ENCODE measurements at regions not wholly inside any gene's neighbourhood (a gene's known extent, or its start where the extent isn't known, plus 50 kb on each side); places are given as distances from the start of the nearest gene placed in this dataset.

DNA sequence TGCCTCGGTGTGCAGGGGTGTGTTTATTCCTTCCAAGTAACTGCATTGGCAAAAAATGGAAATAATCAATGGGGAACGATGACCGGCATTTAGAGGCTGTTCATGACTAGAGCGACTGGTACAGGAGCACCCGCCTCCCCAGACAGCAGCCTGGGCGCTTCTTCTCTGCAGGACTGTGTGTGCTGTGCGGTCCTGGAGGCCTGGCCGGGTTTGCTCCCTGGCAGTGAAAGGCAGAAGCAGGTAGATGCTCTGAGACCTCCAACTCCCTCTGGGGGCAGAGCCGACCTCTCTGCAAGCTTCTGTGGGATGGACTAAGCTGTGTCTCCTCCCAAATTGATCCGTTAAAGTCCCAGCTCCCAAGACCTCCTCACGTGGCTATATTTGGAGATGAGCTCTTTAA lies 59.2 kb upstream of the ACTRT2 start:
- H3K4me1 ChIP-seq (ENCODE audit: control insufficient read depth in 2 of 2, insufficient read depth in 2 of 2, low read length in 2 of 2), result no peaks in the 10 kb centered on the region
- CTCF ChIA-PET, result no interaction called here
- no peaks in the 10 kb centered on the region for H4K20me1 ChIP-seq (ENCODE audit: control insufficient read depth, insufficient read depth, low read length, poor library complexity, severe bottlenecking)
- Mint-ChIP-seq H3K4me3 (no peak overlapping the region), H3K9me3 (ENCODE audit: insufficient read depth) (no peaks in the 10 kb centered on the region), H3K27ac (no peak overlapping the region), H3K4me1 (no peaks in the 10 kb centered on the region), H3K27me3 (no peaks in the 10 kb centered on the region)
- no peak overlapping the region for H3K27ac ChIP-seq (ENCODE audit: low read length in 2 of 2)
- no peak overlapping the region for H3K9ac ChIP-seq (ENCODE audit: low read length)
- H3K79me2 ChIP-seq (ENCODE audit: control insufficient read depth, insufficient read depth, low read length), result no peaks in the 10 kb centered on the region
- H3K4me2 ChIP-seq (replicated peaks; ENCODE audit: low read depth, low read length, poor library complexity, severe bottlenecking), result no peak overlapping the region
- H3K9me3 ChIP-seq (ENCODE audit: control extremely low read depth in 1 of 3, control insufficient read depth in 2 of 3, insufficient read depth in 1 of 3, low read length in 2 of 3), result peaks cover 0 to 23% (median 10%) of the 10 kb centered on the region in 3 donors
- no peaks in the 10 kb centered on the region for H3K36me3 ChIP-seq (replicated peaks in 1 of 2; ENCODE audit: control extremely low read depth in 1 of 2, control insufficient read depth in 1 of 2, extremely low read depth in 1 of 2, insufficient read depth in 2 of 2, low read length in 1 of 2)
- POLR2A ChIA-PET, result no interaction called here
- WGBS (ENCODE audit: insufficient coverage), result 93% methylated on average over 6 of the region's 11 CpGs
- H3K4me3 ChIP-seq (ENCODE audit: control extremely low read depth in 1 of 5, extremely low read depth in 1 of 5, insufficient read depth in 1 of 5, low read depth in 2 of 5, low read length in 4 of 5), result no peak overlapping the region
- H3K27me3 ChIP-seq (replicated peaks in 1 of 4; ENCODE audit: control extremely low read depth in 1 of 4, control insufficient read depth in 3 of 4, insufficient read depth in 4 of 4, low read length in 3 of 4), result no peaks in the 10 kb centered on the region
- TF ChIP-seq, protein P1, sequence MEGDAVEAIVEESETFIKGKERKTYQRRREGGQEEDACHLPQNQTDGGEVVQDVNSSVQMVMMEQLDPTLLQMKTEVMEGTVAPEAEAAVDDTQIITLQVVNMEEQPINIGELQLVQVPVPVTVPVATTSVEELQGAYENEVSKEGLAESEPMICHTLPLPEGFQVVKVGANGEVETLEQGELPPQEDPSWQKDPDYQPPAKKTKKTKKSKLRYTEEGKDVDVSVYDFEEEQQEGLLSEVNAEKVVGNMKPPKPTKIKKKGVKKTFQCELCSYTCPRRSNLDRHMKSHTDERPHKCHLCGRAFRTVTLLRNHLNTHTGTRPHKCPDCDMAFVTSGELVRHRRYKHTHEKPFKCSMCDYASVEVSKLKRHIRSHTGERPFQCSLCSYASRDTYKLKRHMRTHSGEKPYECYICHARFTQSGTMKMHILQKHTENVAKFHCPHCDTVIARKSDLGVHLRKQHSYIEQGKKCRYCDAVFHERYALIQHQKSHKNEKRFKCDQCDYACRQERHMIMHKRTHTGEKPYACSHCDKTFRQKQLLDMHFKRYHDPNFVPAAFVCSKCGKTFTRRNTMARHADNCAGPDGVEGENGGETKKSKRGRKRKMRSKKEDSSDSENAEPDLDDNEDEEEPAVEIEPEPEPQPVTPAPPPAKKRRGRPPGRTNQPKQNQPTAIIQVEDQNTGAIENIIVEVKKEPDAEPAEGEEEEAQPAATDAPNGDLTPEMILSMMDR (IDR thresholded peaks at IDR 0.05), result no peak
- no peak for TF ChIP-seq EZH2 (IDR thresholded peaks at IDR 0.05; ENCODE audit: borderline replicate concordance, insufficient read depth, low read depth, low read length, poor library complexity, severe bottlenecking)
- no peak overlapping the region for H2AFZ ChIP-seq (ENCODE audit: insufficient read depth, low read depth, low read length, poor library complexity, severe bottlenecking)
- DNase-seq (no peak), ATAC-seq (ENCODE audit: low read depth) (no peak)
- intact Hi-C loops (cut with micrococcal nuclease), result no loop called here

DNA sequence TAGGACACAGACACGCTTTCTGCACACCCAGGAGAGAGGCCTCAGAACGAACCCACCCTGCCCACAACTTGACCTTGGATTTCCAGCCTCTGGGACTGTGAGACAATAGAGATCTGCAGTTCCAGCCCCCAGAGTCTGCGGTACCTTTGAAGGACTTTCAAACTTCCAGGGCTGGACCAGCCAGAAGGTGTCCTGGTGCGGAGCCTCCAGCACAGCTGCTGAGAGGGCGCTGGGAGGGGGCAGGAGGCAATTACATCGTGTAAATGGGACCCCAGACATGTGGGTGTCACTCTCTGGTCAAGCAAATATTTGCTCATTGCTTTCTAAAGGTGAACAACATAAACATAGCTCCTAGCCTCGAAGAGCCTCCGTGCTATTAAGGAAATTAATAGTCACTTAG lies 58.7 kb upstream of the ACTRT2 start:
- no peaks in the 10 kb centered on the region for H3K9me3 Mint-ChIP-seq (ENCODE audit: insufficient read depth)
- H4K20me1 ChIP-seq (ENCODE audit: control insufficient read depth, insufficient read depth, low read length, poor library complexity, severe bottlenecking), result no peaks in the 10 kb centered on the region
- H3K4me3 ChIP-seq (ENCODE audit: control extremely low read depth in 1 of 5, extremely low read depth in 1 of 5, insufficient read depth in 1 of 5, low read depth in 2 of 5, low read length in 4 of 5), result no peak overlapping the region
- no peaks in the 10 kb centered on the region for H3K36me3 ChIP-seq (replicated peaks in 1 of 2; ENCODE audit: control extremely low read depth in 1 of 2, control insufficient read depth in 1 of 2, extremely low read depth in 1 of 2, insufficient read depth in 2 of 2, low read length in 1 of 2)
- no peak overlapping the region for H3K4me2 ChIP-seq (replicated peaks; ENCODE audit: low read depth, low read length, poor library complexity, severe bottlenecking)
- no peak overlapping the region for H3K27ac Mint-ChIP-seq
- H2AFZ ChIP-seq (ENCODE audit: insufficient read depth, low read depth, low read length, poor library complexity, severe bottlenecking), result no peak overlapping the region
- no peaks in the 10 kb centered on the region for H3K27me3 ChIP-seq (replicated peaks in 1 of 4; ENCODE audit: control extremely low read depth in 1 of 4, control insufficient read depth in 3 of 4, insufficient read depth in 4 of 4, low read length in 3 of 4)
- CTCF ChIA-PET, result no interaction called here
- H3K27ac ChIP-seq (ENCODE audit: low read length in 2 of 2), result no peak overlapping the region
- intact Hi-C loops (cut with micrococcal nuclease), result no loop called here
- no peaks in the 10 kb centered on the region for H3K79me2 ChIP-seq (ENCODE audit: control insufficient read depth, insufficient read depth, low read length)
- H3K27me3 Mint-ChIP-seq, result no peaks in the 10 kb centered on the region
- H3K9me3 ChIP-seq (ENCODE audit: control extremely low read depth in 1 of 3, control insufficient read depth in 2 of 3, insufficient read depth in 1 of 3, low read length in 2 of 3), result peaks cover 0 to 23% (median 9%) of the 10 kb centered on the region in 3 donors
- TF ChIP-seq, protein P1 (IDR thresholded peaks at IDR 0.05), result no peak
- no peak for TF ChIP-seq EZH2 (IDR thresholded peaks at IDR 0.05; ENCODE audit: borderline replicate concordance, insufficient read depth, low read depth, low read length, poor library complexity, severe bottlenecking)
- no peaks in the 10 kb centered on the region for H3K4me1 Mint-ChIP-seq
- no peak overlapping the region for H3K4me3 Mint-ChIP-seq
- 80% methylated on average over 6 of the region's 8 CpGs for WGBS (ENCODE audit: insufficient coverage)
- ATAC-seq (ENCODE audit: low read depth) (no peak), DNase-seq (no peak)
- no peak overlapping the region for H3K9ac ChIP-seq (ENCODE audit: low read length)
- POLR2A ChIA-PET, result no interaction called here
- H3K4me1 ChIP-seq (ENCODE audit: control insufficient read depth in 2 of 2, insufficient read depth in 2 of 2, low read length in 2 of 2), result no peaks in the 10 kb centered on the region
